Cardiac muscle cell (in vitro differentiated cells and primary cell): ENCODE measurements at regions not wholly inside any gene's neighbourhood (a gene's known extent, or its start where the extent isn't known, plus 50 kb on each side); places are given as distances from the start of the nearest gene placed in this dataset.

Experiments
- DNase-seq, 2 donors: peaks; one replicate each; pipeline versions ENCODE4 v3.0.0 to v3.0.0-alpha.2; 2010 to 2017; ENCODE audit warnings: low read depth in 1 of 2, low spot score in 1 of 2
- H3K27ac ChIP-seq: fragments of 200-600 bp; sonication (generic); 2 replicates; pipeline ENCODE4 v1.5.1; 2016
- H3K27me3 ChIP-seq: fragments of 200-600 bp; sonication (generic); 2 replicates; pipeline ENCODE4 v1.6.0; 2016; ENCODE audit warnings: control low read depth
- H3K36me3 ChIP-seq: fragments of 200-600 bp; sonication (generic); 2 replicates; pipeline ENCODE4 v1.5.1; 2016; ENCODE audit warnings: control low read depth
- H3K4me1 ChIP-seq: fragments of 200-600 bp; sonication (generic); 2 replicates; pipeline ENCODE4 v1.8.1; 2017; ENCODE audit warnings: low read depth, mild to moderate bottlenecking, mixed run types
- H3K4me3 ChIP-seq: fragments of 200-600 bp; sonication (generic); 2 replicates; pipeline ENCODE4 v1.5.1; 2016; ENCODE audit warnings: mild to moderate bottlenecking
- H3K9me3 ChIP-seq: fragments of 200-600 bp; sonication (generic); 2 replicates; pipeline ENCODE4 v1.5.1; 2017; ENCODE audit warnings: low read depth, mild to moderate bottlenecking, control low read depth
- CTCF ChIP-seq: IDR thresholded peaks from 2 replicates; pipeline ENCODE4 v1.5.1; 2012; ENCODE audit warnings: low read depth, mild to moderate bottlenecking, low read length

DNA sequence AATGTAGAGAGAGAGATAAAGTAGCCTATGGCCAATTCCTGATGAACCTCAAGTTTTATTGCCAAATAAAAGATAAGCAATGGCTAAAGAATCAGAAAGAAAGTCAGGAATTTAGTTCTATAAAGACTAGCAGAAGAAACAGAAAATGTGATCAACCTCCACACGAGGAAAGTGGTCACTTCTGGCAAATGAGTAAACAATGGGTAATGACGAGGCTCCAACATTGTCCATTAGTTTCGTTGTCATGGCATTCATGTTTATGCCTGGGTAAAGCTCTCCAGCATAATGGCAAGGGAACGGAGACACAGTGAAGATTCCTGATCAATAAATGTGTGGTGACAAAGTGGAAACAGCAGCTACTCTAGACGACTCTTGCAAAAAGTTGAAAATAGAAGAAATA is 341.8 kb upstream of the CTNND2 start:
- no peak overlapping the region for H3K4me3 ChIP-seq

GRCh38 chr5:12245429-12245828 is 341.2 kb upstream of the CTNND2 start:
- no peak for TF ChIP-seq CTCF
- no peaks in the 10 kb centered on the region for H3K4me1 ChIP-seq
- no peaks in the 10 kb centered on the region for H3K9me3 ChIP-seq
- DNase-seq = no peak
- H3K4me3 ChIP-seq = no peak overlapping the region
- H3K27ac ChIP-seq = no peak overlapping the region
- H3K36me3 ChIP-seq = no peaks in the 10 kb centered on the region
- no peaks in the 10 kb centered on the region for H3K27me3 ChIP-seq

More for the DNA sequence above, 341.8 kb upstream of the CTNND2 start:
- no peaks in the 10 kb centered on the region for H3K4me1 ChIP-seq
- TF ChIP-seq CTCF = no peak
- H3K36me3 ChIP-seq = no peaks in the 10 kb centered on the region
- no peak for DNase-seq
- no peak overlapping the region for H3K27ac ChIP-seq
- H3K27me3 ChIP-seq = no peaks in the 10 kb centered on the region
- no peaks in the 10 kb centered on the region for H3K9me3 ChIP-seq

GRCh38 chr5:12242950-12243888 is 339.0 kb upstream of the CTNND2 start:
- DNase-seq = no peak
- no peak overlapping the region for H3K4me3 ChIP-seq
- H3K36me3 ChIP-seq = no peaks in the 10 kb centered on the region
- no peaks in the 10 kb centered on the region for H3K27me3 ChIP-seq
- H3K9me3 ChIP-seq = no peaks in the 10 kb centered on the region
- no peak overlapping the region for H3K27ac ChIP-seq
- H3K4me1 ChIP-seq = no peaks in the 10 kb centered on the region
- TF ChIP-seq CTCF = no peak

GRCh38 chr5:12237837-12238575 is 333.8 kb upstream of the CTNND2 start:
- H3K4me3 ChIP-seq = no peak overlapping the region
- no peaks in the 10 kb centered on the region for H3K9me3 ChIP-seq
- H3K27me3 ChIP-seq = no peaks in the 10 kb centered on the region
- no peak for DNase-seq
- no peak overlapping the region for H3K27ac ChIP-seq
- H3K36me3 ChIP-seq = no peaks in the 10 kb centered on the region
- TF ChIP-seq CTCF = no peak
- no peaks in the 10 kb centered on the region for H3K4me1 ChIP-seq

DNA sequence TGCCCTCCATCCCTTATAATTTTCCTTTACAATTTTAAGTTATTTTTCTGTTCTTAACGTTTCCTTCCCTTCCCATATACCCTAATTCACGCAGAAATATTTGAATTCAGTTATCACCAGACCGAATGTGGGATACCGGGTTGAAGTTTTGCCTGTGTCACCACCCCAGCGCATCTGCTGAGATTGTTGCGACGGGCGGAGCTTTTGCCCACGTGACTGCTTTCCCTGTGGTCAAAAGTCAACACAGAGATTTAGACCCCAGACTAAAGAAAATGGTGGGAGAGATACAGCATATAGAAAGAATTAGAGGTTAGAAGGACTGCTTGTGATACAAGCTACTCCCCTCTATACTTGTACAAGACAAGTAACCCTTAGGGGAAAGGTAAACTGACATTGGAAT is 326.4 kb upstream of the CTNND2 start:
- no peaks in the 10 kb centered on the region for H3K27me3 ChIP-seq
- no peak overlapping the region for H3K27ac ChIP-seq
- H3K4me3 ChIP-seq = no peak overlapping the region
- no peaks in the 10 kb centered on the region for H3K9me3 ChIP-seq
- no peak for TF ChIP-seq CTCF
- no peaks in the 10 kb centered on the region for H3K36me3 ChIP-seq
- no peak for DNase-seq
- no peaks in the 10 kb centered on the region for H3K4me1 ChIP-seq
